HG03103 (cell line): ENCODE measurements at regions not wholly inside any gene's neighbourhood (a gene's known extent, or its start where the extent isn't known, plus 50 kb on each side); places are given as distances from the start of the nearest gene placed in this dataset.
"Not testable (repeated sequence)": the region's sequence is repeated elsewhere in the genome, so short reads cannot be mapped to it uniquely, and the experiment has no call there.

Experiments used
- ATAC-seq: cut with Tn5 transposase; IDR thresholded peaks from one replicate; pipeline ENCODE4 v1.9.1; 2021; ENCODE audit warnings: low read depth; ENCODE audit not compliant: unreplicated experiment

DNA sequence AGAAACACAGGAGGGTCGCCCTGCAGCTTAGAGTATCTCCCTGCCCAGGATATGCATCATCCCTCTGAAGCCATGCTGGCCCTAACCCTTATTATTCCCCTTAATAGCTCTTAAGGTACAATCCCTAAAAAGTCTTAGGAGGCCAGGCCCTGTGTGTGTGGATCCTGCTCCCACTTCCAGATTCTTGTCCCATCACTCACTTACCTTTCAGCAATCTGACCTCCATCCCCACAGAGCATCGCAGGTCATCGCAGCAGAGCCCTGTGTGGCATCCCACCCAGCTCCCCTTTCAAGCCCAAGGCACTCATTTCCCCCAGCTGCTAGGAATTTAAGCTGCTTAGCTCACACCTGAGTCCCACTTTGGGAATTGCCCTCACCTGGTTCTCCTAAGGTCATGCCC is 223.8 kb upstream of the SMLR1 start:
- ATAC-seq, result no peak

DNA sequence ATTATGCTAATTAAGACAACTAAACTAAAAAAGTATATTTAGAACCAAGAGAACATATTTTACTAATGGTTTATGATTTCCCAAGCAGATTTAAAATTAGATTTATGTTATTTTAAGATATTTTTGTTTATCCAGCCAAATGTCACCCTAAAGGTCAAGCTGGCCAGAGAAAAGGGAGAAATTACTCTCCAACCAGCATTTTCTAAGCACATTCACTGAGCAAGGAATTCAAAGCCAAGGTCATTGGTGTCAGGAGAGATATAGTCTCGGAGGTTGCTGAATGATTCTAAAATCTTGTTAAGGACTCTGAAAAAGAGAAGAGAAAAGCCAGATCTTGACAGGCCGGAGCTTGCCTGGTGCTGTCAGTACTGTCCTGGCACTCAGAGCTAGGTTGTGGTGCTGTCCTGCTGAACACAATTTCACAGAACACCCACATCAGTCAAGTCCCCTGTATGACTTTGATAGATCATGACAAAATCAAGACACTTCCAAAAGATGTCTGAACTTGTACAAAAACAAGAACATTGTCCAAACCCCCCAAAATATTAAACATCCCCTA is 222.3 kb upstream of the SMLR1 start:
- no peak for ATAC-seq

DNA sequence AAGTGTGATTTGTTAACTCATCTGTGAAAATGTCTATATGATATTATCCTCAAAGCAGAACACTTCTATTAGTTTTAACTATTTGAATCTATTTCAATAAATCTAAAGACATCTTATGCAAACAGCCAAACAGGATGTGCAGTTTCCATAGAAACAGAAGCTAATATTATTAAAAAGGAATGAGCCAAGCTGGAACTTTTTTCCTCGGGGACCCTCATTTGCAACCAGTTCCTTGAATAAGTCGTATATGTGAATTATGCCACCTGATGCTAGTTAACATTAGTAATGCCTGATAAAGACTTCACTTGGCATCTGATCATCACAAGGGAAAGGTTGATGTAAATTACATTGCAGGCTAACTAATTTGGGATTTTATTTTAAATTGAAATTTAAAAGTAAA is 216.9 kb upstream of the SMLR1 start:
- no peak for ATAC-seq

DNA sequence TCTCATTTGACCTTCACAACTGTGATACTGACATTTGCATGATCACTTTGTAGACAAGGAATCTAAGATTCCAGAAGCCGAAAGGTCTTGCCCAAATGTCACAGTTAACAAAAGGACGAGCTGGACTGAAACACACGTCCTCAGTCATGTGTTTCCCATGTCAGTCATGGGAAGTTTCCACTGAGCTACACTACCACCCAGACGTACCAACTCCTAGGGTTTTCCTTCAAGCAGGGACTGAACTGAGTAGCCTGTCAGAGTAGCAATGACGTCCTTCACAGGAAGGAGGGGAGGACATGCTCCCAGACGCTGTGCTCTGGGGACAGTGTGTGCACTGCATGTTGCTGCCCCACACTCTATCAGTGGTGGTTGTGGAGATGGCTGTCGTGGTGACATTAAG is 215.8 kb upstream of the SMLR1 start:
- no peak for ATAC-seq

DNA sequence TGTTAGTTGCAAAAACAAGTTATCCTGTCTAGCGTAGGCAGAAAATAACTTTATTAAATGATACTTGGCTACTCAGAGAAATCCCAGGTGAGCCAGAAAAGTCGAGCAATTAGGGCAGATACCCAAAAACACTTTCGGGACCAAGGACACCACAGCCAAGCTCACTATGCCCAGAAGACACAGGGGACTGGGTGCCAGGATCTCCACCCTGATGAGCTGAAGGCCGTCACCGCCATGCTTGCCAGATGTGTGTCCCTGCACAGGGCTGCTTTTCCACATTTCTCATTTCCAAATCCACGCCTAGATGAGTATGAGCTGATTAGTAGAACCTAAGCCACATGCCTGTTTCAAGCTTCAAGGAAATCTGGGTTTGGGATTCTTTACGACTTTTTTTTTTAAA is 214.0 kb upstream of the SMLR1 start:
- no peak for ATAC-seq

DNA sequence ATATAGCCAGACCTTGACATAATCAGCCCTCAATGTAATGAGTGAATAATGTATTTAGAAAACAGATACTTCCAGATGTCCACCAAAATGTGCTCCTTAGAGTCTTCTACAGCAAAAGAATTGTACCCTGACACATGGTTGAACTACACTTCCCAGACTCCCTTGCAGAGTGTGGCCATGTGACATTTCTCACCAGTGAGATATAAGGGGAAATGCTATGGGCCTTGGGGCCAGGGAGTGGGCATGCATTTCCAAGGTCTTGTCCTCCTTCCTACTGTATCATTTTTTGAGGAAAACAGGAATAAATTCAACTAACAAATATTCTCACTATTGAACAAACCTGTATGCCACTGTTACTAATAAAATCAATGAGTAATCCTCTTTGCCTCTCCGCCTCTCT is 211.4 kb upstream of the SMLR1 start:
- no peak for ATAC-seq

DNA sequence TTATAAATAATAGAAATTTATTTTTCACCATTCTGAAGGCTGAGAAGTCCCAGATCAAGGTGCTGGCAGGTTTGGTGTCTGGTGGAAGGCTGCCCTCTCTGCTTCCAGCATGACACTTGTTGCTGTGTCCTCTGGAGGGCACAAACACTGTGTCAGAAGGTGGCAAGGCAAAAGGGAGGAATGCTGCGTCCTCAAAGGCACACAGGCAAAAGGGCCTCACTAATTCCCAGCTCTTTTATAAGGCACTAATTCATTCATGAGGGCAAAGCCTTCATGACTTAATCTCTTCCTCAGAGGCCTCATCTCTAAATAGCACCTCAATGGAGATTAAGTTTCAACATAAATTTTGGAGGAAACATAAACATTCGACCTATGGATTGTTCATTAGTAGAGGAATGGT is 209.5 kb upstream of the SMLR1 start:
- no peak for ATAC-seq

DNA sequence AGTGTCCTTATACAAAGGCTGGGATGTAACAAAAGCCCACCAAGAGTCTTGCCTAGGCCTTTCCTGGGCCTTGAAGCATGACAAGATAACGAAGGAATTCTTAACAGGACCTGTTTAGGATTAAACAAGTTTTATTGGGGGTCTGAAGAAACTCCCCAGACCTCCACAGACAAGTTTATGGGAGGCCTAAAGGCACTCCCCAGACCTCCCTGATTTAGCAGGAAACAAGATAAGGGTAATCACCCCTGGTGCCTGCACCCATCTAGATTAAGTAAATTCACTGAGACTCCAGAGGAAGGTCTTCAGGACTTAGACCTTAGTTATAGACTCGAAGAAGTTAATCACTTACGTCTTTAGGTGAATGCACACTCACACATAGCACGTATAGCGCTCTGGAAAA is 208.4 kb upstream of the SMLR1 start:
- not testable (repeated sequence) for ATAC-seq

DNA sequence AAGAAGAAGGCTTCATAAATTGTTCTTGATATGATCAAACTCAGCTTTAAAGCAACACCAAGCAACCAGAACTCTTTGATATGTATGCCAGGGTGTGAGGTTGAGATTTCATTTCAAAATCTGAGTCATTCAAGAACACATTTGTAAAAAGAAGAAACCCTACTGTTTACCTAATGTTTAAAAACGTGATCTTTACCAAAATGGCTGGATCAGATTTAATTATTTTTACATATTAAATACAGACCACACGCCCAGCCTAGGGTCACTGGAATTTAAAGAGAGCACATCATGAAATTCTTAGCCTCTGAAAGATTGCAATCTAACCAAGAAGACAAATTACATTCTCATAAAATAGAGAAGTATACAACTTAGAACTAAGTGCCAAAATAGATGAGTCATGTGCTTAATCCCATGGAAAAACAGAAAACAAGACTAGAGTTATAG is 206.8 kb upstream of the SMLR1 start:
- no peak for ATAC-seq

DNA sequence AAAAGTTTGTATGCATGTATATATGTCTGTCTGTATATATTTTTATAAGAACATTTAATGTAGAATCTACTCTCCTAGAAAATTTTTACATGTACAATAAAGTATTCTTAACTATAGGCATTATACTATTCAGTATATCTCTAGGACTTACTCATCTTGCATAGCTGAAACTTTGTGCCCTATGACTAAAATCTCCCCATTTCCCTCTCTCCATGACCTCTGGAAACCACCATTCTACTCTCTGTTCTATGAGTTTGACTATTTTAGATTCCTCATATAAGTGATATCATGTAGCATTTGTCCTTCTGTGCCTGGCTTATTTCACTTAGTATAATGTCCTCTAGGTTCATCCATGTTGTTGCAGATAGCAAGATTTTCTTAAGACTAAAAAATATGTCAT is 205.1 kb upstream of the SMLR1 start:
- no peak for ATAC-seq

DNA sequence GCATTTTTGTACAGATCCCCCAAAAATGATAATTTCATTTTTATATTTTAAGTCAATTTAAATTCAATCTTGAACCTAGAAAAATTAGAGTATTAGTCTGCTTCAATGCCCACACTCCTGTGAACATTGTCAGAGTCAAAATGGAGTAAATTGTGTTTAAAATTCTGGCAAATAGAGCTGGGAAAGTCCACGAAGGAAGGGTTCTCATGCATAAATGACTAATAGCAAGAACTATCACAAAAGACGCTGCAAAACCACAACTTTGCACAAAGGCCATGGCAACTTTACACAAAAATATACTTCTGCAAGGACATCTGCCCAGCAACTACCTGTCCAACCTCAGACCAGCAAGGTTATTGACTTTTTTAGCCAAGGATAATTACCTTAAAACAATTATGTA is 203.2 kb upstream of the SMLR1 start:
- ATAC-seq, result no peak

DNA sequence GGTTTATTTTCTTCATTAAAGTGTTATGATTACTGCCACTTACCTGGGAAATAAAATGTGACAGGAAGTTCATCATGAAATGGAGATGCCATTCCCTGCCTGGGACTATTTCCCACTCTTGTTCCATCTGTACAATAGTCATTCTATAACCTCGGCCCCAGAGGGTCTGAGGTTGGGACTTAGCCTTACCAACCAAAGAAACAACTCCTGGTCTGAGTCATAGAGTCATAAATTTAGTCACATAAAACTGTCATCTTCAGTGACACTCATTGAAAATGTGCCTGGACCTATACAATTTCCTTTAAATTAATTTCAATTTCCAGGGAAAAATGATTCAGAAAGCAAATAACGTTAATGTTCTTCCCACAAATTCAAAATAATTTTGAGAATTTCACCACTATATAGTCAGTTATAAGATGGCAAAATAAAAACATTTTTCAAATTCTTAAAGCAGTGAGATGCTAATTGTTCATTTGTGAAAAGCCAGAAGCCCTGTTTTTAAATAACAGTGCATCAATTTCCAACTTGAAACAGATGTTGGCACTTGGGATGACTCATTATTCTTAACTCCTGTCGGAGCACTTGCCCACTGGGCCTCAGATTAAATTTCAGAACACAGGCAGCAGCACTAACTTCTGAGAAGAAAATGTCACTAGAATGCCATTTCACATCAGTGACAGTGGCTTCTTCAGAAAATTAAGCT is 201.2 kb upstream of the SMLR1 start:
- ATAC-seq, result peak; percentile 83

DNA sequence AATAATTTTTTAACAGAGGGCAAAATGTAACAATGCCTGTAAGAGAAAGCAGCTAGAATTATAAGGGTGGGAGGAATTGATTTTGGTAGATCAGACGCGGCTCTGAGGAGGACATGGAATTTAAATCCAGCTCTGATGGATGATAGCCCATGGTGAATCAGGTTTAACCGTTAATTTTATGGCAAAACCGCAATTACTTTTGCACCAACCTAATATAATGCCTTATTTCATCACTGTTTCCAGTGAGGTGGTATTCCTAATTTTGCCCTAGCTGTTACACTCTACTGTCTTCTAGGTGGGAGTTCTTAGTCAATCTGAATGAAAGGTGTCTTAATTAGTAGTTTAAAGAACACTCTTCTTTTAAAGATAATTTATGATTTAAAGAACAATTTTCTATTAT is 198.3 kb upstream of the SMLR1 start:
- no peak for ATAC-seq

DNA sequence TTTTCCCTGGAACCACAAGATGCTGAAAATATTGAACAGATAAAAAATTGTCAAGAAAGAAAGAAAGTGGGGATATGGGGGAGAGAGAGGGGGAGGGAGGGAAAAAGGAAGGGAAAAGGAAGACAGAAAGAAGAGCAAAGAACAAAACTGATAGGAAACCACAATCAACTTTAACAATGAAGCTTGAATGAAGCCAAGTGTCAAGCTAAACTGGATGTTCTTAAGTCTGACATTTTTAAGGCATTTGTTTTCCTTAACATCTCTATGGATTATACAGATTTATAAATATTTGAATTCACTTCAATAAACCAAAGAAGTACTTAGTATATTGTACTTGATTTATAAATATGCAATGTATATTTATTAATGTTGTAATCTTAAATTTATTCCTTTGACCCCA is 197.6 kb upstream of the SMLR1 start:
- ATAC-seq, result no peak

DNA sequence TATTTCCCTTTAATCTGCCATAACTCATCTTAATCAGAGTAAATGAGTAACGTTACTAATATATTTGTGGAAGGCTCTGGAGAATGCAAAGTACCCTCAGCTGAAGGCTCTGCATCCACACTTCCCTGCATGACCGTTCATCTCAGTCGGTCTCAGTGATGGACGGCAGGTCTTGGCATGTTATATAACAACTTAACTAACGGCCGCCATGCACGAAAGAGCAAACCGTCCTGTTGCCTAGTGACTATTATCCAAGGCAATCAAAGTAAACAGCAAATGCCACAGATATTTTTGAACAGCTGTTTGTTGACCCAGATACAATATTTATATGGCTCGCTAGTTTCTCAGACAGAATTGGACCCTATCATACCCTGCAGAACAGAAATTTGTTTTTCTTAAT is 194.9 kb upstream of the SMLR1 start:
- no peak for ATAC-seq

DNA sequence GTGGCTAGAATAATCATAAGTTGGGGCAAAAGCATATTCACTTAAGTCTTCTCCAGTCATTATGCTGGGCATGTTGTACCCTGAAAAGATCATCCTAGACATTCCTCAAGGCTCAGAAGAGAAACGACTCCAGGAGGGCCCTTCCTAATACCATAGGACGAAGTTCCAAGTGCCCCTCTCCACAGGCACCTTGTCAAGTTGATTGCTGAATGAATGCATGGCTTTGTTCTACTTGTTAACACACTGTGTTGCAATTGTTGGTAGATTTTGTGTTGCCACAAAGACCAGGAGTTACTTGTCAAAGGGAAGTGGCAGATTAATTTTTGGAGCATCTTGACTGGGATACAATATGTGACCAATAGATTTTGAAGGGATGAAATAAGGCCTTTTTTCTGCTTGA is 194.3 kb upstream of the SMLR1 start:
- no peak for ATAC-seq

DNA sequence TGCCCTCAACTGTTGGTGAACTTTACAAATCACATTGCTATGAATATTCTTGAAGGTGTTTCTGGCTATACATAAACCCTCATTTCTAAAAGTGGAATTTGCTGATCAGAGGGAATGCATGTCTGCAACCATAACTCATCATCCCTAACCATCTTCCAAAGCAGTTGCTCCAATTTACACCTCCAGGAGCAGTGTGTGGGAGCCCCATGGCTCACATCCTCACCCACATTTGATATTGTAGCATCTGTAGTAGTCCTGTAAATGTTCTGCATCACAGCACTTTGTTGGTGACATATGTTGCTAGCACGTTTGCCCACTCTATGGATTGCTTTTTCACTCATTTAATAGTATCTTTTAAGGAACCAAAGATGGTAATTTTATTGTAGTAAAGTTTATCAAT is 183.8 kb upstream of the SMLR1 start:
- ATAC-seq, result no peak

DNA sequence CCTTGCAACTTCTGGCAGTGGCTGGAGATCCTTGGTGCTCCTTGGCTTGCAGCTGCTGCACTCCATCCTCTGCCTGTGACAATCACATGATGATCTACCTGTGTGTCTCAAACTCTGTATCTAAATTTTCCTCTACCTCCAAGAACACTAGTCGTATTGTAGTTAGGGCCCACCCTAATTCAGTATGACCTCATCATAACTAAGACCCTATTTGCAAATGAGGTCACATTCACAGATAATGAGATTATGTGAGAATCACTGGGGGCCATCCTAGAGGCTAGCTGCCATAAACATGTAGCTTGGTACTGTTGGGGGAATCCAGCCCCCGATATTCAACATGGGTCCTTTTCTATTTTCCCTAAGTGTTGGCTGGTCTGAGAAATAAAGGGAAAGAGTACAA is 183.0 kb upstream of the SMLR1 start:
- ATAC-seq, result no peak

DNA sequence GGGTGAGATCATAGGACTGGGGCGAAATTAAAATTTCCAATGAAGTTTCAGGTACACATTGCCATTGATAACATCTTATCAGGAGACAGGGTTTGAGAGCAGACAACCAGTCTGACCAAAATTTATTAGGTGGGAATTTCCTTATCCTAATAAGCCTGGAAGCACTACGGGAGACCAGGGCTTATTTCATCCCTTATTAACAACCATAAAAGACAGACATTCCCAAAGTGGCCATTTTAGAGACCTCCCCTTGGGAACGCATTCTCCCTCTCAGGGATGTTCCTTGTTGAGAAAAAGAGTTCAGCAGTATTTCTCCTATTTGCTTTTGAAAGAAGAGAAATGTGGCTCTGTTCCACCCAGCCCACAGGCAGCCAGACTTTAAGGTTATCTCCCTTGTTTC is 182.4 kb upstream of the SMLR1 start:
- not testable (repeated sequence) for ATAC-seq

DNA sequence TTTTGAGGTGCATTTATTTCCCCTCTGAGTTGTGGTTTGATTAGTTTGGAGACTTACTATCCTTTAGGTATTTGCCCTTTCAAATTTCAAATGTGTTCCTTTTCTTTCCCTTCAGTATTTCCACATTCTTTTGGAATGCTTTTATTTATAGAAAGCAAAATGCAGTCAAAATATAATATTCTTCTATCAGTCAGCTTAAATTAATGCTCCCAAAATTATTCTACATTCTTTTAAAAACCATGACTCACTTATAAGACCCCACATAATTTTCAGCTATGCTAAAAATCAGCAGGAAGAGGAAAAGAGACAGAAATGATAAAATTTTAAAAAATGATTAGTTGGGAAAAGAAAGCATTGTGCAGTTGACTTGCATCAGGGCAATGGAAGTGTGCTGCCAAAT is 180.0 kb upstream of the SMLR1 start:
- ATAC-seq, result no peak

DNA sequence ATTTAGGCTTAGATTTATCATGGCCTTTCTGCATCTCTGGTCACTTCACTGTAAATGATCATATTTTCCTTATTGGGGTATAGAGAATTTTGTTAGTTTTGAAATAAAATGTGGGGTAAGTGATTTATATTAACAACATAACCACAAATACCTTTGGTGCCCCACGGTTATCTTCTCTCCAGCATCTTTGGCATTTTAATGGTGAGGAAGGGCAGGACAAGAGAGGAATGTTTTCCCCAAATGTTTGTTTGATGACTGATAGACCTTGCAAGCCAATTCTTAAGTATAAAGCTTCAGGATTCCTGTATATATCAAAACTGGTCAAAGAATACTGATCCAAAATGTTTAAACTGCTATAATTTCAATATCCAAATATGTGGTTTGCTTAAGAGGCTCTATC is 171.6 kb upstream of the SMLR1 start:
- no peak for ATAC-seq

DNA sequence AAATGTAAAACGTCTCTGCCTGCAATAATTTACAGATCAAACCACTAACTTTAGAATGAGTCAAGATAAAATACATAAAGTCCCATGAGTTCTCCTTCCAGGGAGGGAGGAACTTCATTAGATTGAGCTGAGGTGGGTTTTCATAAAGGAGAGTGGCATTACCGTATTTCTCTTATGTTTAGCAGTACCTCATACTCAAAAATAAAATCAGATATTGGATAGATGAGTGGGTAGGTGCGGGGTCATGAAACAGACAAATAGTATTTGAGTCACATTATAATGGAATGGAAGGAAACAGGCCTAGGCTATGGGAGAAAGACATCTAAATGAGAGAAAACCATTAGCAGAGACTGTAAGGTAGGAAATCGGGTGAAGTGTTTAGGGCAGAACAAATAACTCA is 166.1 kb upstream of the SMLR1 start:
- ATAC-seq, result no peak

DNA sequence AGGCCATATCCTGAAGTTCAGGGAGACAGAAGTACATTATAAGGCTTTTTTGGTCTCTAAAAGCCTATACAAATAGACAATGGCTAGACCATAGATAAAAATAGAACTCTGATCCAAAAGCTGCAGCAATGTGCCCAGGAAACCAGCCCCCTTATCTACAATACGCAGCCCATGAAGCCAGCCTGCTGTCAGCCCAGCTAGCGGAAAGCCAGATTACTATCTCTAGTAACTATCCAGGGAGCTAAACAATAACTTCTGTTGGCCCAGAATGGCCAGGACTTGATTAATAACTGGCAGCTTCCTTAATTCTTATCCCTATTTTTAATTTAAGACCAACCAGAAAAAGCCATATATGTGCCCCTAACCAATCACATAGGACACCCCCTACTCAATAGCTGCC is 160.4 kb upstream of the SMLR1 start:
- ATAC-seq, result no peak
